ENCODE measurements at regions not wholly inside any gene's neighbourhood (a gene's known extent, or its start where the extent isn't known, plus 50 kb on each side); places are given as distances from the start of the nearest gene placed in this dataset.

DNA sequence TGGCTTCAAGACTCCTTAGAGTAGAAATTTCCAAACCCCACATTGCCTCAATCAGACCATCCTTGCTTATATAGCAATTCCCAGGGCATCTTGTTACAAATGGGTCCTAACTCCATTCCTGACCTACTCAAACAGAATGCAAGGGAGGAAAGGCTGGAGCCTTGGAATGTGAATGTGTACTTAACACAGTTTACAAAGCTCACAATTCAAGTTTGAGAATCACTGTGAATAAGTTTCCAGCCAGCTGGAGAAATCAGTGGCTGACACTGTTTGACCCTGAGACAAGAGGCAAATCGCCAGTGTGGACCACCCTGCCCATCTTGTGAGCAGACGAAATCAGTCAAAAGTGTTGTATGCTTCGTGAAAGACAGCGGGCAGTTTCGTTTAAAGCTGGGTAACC is 65.5 kb downstream of the SOWAHC start:
- Histone ChIP-seq H3K4me3 (no peak overlapping the region), H3K9me3 (no peaks in the 10 kb centered on the region), H3K36me3 (no peaks in the 10 kb centered on the region), H3K4me1 (peaks cover 0 to 50% (median 7%) of the 10 kb centered on the region in 3 donors), H3K27me3 (no peaks in the 10 kb centered on the region), H3K27ac (peak overlapping the region in 1 of 4 donors; percentile 11)
- WGBS, 2 donors (ENCODE audit: low coverage in 1 of 2): 75 to 77% methylated on average over 4 to 5 of the region's 5 CpGs
- ATAC-seq: no peak
- TF ChIP-seq, protein P1, sequence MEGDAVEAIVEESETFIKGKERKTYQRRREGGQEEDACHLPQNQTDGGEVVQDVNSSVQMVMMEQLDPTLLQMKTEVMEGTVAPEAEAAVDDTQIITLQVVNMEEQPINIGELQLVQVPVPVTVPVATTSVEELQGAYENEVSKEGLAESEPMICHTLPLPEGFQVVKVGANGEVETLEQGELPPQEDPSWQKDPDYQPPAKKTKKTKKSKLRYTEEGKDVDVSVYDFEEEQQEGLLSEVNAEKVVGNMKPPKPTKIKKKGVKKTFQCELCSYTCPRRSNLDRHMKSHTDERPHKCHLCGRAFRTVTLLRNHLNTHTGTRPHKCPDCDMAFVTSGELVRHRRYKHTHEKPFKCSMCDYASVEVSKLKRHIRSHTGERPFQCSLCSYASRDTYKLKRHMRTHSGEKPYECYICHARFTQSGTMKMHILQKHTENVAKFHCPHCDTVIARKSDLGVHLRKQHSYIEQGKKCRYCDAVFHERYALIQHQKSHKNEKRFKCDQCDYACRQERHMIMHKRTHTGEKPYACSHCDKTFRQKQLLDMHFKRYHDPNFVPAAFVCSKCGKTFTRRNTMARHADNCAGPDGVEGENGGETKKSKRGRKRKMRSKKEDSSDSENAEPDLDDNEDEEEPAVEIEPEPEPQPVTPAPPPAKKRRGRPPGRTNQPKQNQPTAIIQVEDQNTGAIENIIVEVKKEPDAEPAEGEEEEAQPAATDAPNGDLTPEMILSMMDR (IDR thresholded peaks at IDR 0.05): no peak
- TF ChIP-seq POLR2A (IDR thresholded peaks at IDR 0.05) (no peak), POLR2AphosphoS5 (IDR thresholded peaks at IDR 0.05) (no peak), EP300 (IDR thresholded peaks at IDR 0.05) (no peak)

DNA sequence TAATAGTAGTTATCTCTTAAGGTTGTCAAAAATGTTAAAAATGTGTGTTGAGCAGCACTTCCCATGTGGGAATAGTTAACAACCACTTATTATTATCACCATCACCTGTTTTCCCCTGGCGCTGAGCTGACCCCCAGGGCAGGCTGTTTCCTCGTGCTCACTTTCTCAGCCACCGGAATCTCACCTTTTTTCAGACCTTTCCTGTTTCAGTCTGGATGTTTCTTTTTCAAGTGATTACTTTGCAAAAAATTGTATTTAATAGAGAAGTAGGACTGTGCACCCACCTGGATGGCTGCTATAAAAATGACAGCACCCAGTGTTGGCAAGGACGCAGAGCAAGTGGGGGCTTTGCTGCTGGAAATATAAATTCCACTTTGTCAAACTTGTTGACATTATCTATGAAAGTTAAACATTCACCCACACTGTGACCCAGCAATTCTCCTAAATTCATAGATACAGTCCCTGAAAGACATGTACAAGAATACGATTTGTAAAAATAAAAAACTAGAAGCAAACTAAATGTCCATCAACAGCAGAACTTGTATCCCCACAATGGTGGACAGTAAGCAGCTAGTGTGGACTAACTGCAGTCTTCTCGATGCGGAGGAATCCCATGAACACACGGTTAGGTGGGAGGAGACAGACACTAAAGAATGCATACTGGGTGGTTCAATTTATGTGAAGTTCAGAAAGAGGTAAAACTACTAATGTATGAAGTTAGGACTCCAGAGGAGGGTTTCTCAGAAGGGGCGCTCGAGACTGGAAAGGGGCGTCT is 66.5 kb downstream of the SOWAHC start:
- TF ChIP-seq POLR2A (IDR thresholded peaks at IDR 0.05): no peak
- 76 to 80% methylated on average over 9 to 11 of the region's 11 CpGs for WGBS, 2 donors (ENCODE audit: low coverage in 1 of 2)
- Histone ChIP-seq H3K27me3 (no peaks in the 10 kb centered on the region), H3K36me3 (no peaks in the 10 kb centered on the region), H3K4me1 (peaks cover 0 to 55% (median 7%) of the 10 kb centered on the region in 3 donors), H3K9me3 (no peaks in the 10 kb centered on the region), H3K4me3 (no peak overlapping the region), H3K27ac (no peak overlapping the region)
- ATAC-seq: no peak

DNA sequence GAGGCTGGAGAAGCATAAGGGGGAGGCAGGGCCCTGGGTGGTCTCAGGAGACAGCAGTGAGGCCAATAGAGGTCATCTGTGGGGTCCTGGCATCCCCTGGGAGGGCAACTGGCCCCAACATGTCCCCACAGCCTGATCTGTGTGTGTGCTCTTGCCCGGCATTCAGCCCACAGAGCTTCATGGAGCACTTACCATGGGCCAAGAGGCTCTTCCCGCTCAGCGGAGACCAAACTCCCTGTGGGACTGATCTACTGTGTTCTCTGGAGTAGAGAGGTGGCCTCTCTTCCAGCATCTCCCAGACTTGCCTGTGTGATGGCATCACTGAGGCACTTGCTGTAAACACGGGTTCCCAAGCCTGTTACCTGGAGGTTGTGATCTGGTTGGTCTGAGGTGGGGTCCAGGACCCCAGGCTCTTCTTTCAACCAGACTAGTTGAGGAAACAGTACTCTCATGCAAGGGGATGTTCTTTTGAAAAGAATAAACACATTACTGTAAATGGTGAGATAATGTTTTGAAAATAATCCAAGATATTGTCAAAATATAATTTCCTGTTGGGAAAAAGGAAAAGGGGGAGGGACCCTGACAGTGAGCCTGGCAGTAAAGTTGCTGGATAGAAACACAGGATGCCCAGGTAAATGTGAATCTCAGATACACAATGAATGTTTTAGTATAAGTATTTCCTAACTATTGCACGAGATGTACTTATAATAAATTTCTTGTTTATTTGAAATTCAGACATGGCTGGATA is 67.6 kb downstream of the SOWAHC start:
- H3K9me3 ChIP-seq: no peaks in the 10 kb centered on the region

GRCh38 chr2:109683452-109683851 is 69.3 kb downstream of the SOWAHC start:
- no peak for TF ChIP-seq POLR2A (IDR thresholded peaks at IDR 0.05)
- TF ChIP-seq, protein P1 (IDR thresholded peaks at IDR 0.05): no peak
- TF ChIP-seq EP300 (IDR thresholded peaks at IDR 0.05): no peak
- no peak for TF ChIP-seq POLR2AphosphoS5 (IDR thresholded peaks at IDR 0.05)
- no peak for ATAC-seq
- Histone ChIP-seq H3K4me3 (no peak overlapping the region), H3K27ac (no peak overlapping the region), H3K36me3 (no peaks in the 10 kb centered on the region), H3K4me1 (peaks cover 0 to 51% (median 7%) of the 10 kb centered on the region in 3 donors), H3K27me3 (no peaks in the 10 kb centered on the region), H3K9me3 (no peaks in the 10 kb centered on the region)
- 74% methylated on average over 3 of the region's 8 CpGs; no CpG with 5 or more reads in 1 of the 2 donors for WGBS, 2 donors (ENCODE audit: low coverage in 1 of 2)

More for the DNA sequence above, 67.6 kb downstream of the SOWAHC start:
- TF ChIP-seq EP300 (IDR thresholded peaks at IDR 0.05) (no peak), POLR2A (IDR thresholded peaks at IDR 0.05) (no peak), POLR2AphosphoS5 (IDR thresholded peaks at IDR 0.05) (no peak)
- TF ChIP-seq, protein P1 (IDR thresholded peaks at IDR 0.05): no peak
- Histone ChIP-seq H3K4me1 (peaks cover 0 to 58% (median 7%) of the 10 kb centered on the region in 3 donors), H3K27ac (no peak overlapping the region), H3K27me3 (no peaks in the 10 kb centered on the region), H3K36me3 (no peaks in the 10 kb centered on the region), H3K4me3 (no peak overlapping the region)
- WGBS, 2 donors (ENCODE audit: low coverage in 1 of 2): 46 to 65% methylated on average over 1 of the region's 5 CpGs
- ATAC-seq: no peak

GRCh38 chr2:109685453-109685852 is 71.3 kb downstream of the SOWAHC start:
- no peak for ATAC-seq
- H3K27me3 ChIP-seq: no peaks in the 10 kb centered on the region
- no peaks in the 10 kb centered on the region for H3K9me3 ChIP-seq
- WGBS, 2 donors (ENCODE audit: low coverage in 1 of 2): 47 to 70% methylated on average over 4 of the region's 4 CpGs
- H3K27ac ChIP-seq: peak overlapping the region in 1 of 4 donors; percentile 33
- no peak for TF ChIP-seq POLR2AphosphoS5 (IDR thresholded peaks at IDR 0.05)
- TF ChIP-seq, protein P1 (IDR thresholded peaks at IDR 0.05): no peak
- no peak for TF ChIP-seq POLR2A (IDR thresholded peaks at IDR 0.05)
- TF ChIP-seq EP300 (IDR thresholded peaks at IDR 0.05): no peak
- H3K4me1 ChIP-seq: peaks cover 4 to 49% (median 6%) of the 10 kb centered on the region in 3 donors
- H3K36me3 ChIP-seq: no peaks in the 10 kb centered on the region
- no peak overlapping the region for H3K4me3 ChIP-seq

Data from gastroesophageal sphincter (tissue), 4 donors.